Astrocyte (in vitro differentiated cells and primary cell): ENCODE measurements at regions not wholly inside any gene's neighbourhood (a gene's known extent, or its start where the extent isn't known, plus 50 kb on each side); places are given as distances from the start of the nearest gene placed in this dataset.

ENCODE experiments used
- DNase-seq: peaks from one replicate; pipeline ENCODE4 v3.0.0-alpha.2; 2010; ENCODE audit warnings: low read depth
- FAIRE-seq: peaks from 2 replicates; lab custom pipeline; 2011; peaks lifted over from hg19 to GRCh38; lab: Jason Lieb, UNC
- H2AFZ ChIP-seq: 2 replicates; pipeline ENCODE4 v1.6.0; 2012; ENCODE audit warnings: low read depth, low read length, inconsistent platforms
- H3K27ac ChIP-seq: 2 replicates; pipeline ENCODE4 v1.5.1; 2011; ENCODE audit warnings: low read depth, low read length, inconsistent platforms
- H3K27me3 ChIP-seq: 2 replicates; pipeline ENCODE4 v1.6.0; 2011; ENCODE audit warnings: low read length, inconsistent platforms; ENCODE audit not compliant: insufficient read depth
- H3K36me3 ChIP-seq: 2 replicates; pipeline ENCODE4 v1.5.1; 2011; ENCODE audit warnings: low read length, inconsistent platforms; ENCODE audit not compliant: insufficient read depth
- H3K4me1 ChIP-seq: 2 replicates; pipeline ENCODE4 v1.5.1; 2011; ENCODE audit warnings: low read length, inconsistent platforms; ENCODE audit not compliant: insufficient read depth
- H3K4me2 ChIP-seq: 2 replicates; pipeline ENCODE4 v1.6.0; 2012; ENCODE audit warnings: low read length, inconsistent platforms
- H3K4me3 ChIP-seq: 2 replicates; pipeline ENCODE4 v1.5.1; 2011; ENCODE audit warnings: low read depth, mild to moderate bottlenecking, low read length, inconsistent platforms; ENCODE audit not compliant: insufficient read depth
- H3K79me2 ChIP-seq: 2 replicates; pipeline ENCODE4 v1.6.0; 2012; ENCODE audit warnings: mild to moderate bottlenecking, low read length, inconsistent platforms; ENCODE audit not compliant: insufficient read depth
- H3K9ac ChIP-seq: 2 replicates; pipeline ENCODE4 v1.6.0; 2012; ENCODE audit warnings: mild to moderate bottlenecking, low read length, inconsistent platforms
- H3K9me3 ChIP-seq: 2 replicates; pipeline ENCODE4 v1.5.1; 2012; ENCODE audit warnings: low read depth, mild to moderate bottlenecking, low read length, inconsistent platforms; ENCODE audit not compliant: insufficient read depth
- H4K20me1 ChIP-seq: 2 replicates; pipeline ENCODE4 v1.6.0; 2012; ENCODE audit warnings: low read length, inconsistent platforms; ENCODE audit not compliant: insufficient read depth
- H3K27ac Mint-ChIP-seq: one replicate; pipeline ENCODE4 v1.8.0; 2021; ENCODE audit warnings: mild to moderate bottlenecking, mixed read lengths; ENCODE audit not compliant: unreplicated experiment
- H3K27me3 Mint-ChIP-seq: one replicate; pipeline ENCODE4 v1.8.0; 2021; ENCODE audit warnings: low read depth, mixed read lengths; ENCODE audit not compliant: unreplicated experiment
- H3K36me3 Mint-ChIP-seq: one replicate; pipeline ENCODE4 v1.8.0; 2021; ENCODE audit warnings: low read depth, mixed read lengths; ENCODE audit not compliant: unreplicated experiment
- H3K4me1 Mint-ChIP-seq: one replicate; pipeline ENCODE4 v1.8.0; 2021; ENCODE audit warnings: low read depth, mixed read lengths; ENCODE audit not compliant: unreplicated experiment
- H3K4me3 Mint-ChIP-seq: one replicate; pipeline ENCODE4 v1.8.0; 2021; ENCODE audit warnings: mild to moderate bottlenecking, moderate library complexity, mixed read lengths; ENCODE audit not compliant: unreplicated experiment
- H3K9me3 Mint-ChIP-seq: one replicate; pipeline ENCODE4 v1.8.0; 2021; ENCODE audit warnings: mild to moderate bottlenecking, mixed read lengths; ENCODE audit not compliant: unreplicated experiment
- EZH2 ChIP-seq: IDR thresholded peaks from 2 replicates; pipeline ENCODE4 v1.6.1; 2012; ENCODE audit warnings: mild to moderate bottlenecking, low read length, inconsistent platforms; ENCODE audit not compliant: insufficient read depth
- TF ChIP-seq, protein P1 (sequence below): IDR thresholded peaks from 2 replicates; pipeline ENCODE4 v1.5.1; 2011; ENCODE audit warnings: low read depth, mild to moderate bottlenecking, inconsistent platforms, low read length, moderate library complexity; ENCODE audit not compliant: insufficient read depth

DNA sequence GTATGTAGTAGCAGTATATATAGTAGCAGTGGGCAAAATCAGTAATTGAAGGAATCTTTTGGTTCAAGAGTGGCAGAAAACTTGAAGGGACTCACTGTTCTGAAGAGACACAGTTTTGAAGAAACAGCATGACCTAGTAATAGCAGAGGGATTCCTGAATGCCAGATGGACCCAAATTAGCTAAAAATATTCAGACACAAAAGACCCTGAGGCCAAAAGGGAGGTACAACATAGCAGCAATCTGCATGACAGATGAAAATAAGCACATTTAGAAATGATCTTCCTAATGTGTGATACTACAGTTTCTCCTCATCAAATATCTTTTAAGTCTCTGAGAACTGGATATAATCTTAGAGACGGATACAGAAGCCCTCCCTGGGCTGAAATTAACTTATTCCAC lies 536.6 kb downstream of the PPARGC1A start:
- H3K9me3 Mint-ChIP-seq: no peaks in the 10 kb centered on the region
- no peak for FAIRE-seq
- no peaks in the 10 kb centered on the region for H3K4me1 ChIP-seq

DNA sequence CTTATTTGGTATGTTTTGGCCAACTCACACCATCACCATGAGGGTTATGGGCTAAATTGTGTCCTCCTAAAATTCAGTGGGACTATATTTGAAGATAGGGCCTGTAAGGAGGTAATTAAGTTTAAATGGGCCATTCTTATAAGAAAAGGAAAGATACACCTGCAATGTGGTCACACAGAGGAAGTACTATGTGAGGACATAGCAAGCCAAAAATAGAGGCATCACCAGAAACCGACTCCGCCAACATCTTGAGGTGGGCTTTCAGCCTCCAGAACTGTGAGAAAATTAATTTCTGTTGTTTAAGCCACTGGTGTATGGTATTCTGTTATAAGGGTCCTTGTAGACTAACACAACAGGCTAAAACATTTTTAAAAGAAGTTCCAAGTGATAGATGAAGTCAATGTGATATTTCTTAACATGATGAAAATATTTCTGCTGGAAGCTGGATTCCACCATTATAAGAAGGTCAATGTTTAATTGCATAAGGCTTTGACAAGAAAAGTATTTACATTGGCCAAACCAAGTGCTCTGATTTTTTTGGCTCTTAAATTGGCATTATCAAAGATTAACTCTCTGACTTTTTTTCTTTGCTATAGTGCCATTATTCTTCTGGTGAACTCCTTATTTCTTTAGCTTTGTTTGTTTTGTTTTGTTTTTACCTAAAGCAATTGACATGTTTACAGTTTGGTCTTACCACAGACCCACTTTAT lies 540.9 kb downstream of the PPARGC1A start:
- no peaks in the 10 kb centered on the region for H3K4me1 Mint-ChIP-seq
- H4K20me1 ChIP-seq: no peaks in the 10 kb centered on the region
- TF ChIP-seq, protein P1, sequence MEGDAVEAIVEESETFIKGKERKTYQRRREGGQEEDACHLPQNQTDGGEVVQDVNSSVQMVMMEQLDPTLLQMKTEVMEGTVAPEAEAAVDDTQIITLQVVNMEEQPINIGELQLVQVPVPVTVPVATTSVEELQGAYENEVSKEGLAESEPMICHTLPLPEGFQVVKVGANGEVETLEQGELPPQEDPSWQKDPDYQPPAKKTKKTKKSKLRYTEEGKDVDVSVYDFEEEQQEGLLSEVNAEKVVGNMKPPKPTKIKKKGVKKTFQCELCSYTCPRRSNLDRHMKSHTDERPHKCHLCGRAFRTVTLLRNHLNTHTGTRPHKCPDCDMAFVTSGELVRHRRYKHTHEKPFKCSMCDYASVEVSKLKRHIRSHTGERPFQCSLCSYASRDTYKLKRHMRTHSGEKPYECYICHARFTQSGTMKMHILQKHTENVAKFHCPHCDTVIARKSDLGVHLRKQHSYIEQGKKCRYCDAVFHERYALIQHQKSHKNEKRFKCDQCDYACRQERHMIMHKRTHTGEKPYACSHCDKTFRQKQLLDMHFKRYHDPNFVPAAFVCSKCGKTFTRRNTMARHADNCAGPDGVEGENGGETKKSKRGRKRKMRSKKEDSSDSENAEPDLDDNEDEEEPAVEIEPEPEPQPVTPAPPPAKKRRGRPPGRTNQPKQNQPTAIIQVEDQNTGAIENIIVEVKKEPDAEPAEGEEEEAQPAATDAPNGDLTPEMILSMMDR: no peak
- no peak for TF ChIP-seq EZH2
- FAIRE-seq (no peak), DNase-seq (no peak)
- H3K9me3 Mint-ChIP-seq: no peaks in the 10 kb centered on the region
- no peaks in the 10 kb centered on the region for H3K36me3 Mint-ChIP-seq
- no peak overlapping the region for H3K4me3 Mint-ChIP-seq
- no peaks in the 10 kb centered on the region for H3K27me3 ChIP-seq
- H3K27ac Mint-ChIP-seq: no peak overlapping the region
- H3K4me3 ChIP-seq: no peak overlapping the region
- H3K9me3 ChIP-seq: no peaks in the 10 kb centered on the region
- H3K36me3 ChIP-seq: no peaks in the 10 kb centered on the region
- no peaks in the 10 kb centered on the region for H3K4me1 ChIP-seq
- H3K4me2 ChIP-seq: no peak overlapping the region
- H3K27ac ChIP-seq: no peak overlapping the region
- no peak overlapping the region for H3K9ac ChIP-seq
- no peak overlapping the region for H2AFZ ChIP-seq
- no peaks in the 10 kb centered on the region for H3K79me2 ChIP-seq
- H3K27me3 Mint-ChIP-seq: no peaks in the 10 kb centered on the region

More for the DNA sequence above, 536.6 kb downstream of the PPARGC1A start:
- H3K36me3 Mint-ChIP-seq: no peaks in the 10 kb centered on the region
- no peak for DNase-seq
- no peaks in the 10 kb centered on the region for H3K9me3 ChIP-seq
- no peak overlapping the region for H3K9ac ChIP-seq
- H3K27me3 Mint-ChIP-seq: no peaks in the 10 kb centered on the region
- no peak overlapping the region for H3K27ac Mint-ChIP-seq
- no peaks in the 10 kb centered on the region for H3K27me3 ChIP-seq
- H3K36me3 ChIP-seq: no peaks in the 10 kb centered on the region
- no peaks in the 10 kb centered on the region for H3K4me1 Mint-ChIP-seq
- H3K79me2 ChIP-seq: no peaks in the 10 kb centered on the region
- H4K20me1 ChIP-seq: no peaks in the 10 kb centered on the region
- no peak overlapping the region for H3K27ac ChIP-seq
- H2AFZ ChIP-seq: no peak overlapping the region
- no peak overlapping the region for H3K4me2 ChIP-seq
- no peak overlapping the region for H3K4me3 ChIP-seq
- H3K4me3 Mint-ChIP-seq: no peak overlapping the region
- no peak for TF ChIP-seq EZH2
- TF ChIP-seq, protein P1: no peak

DNA sequence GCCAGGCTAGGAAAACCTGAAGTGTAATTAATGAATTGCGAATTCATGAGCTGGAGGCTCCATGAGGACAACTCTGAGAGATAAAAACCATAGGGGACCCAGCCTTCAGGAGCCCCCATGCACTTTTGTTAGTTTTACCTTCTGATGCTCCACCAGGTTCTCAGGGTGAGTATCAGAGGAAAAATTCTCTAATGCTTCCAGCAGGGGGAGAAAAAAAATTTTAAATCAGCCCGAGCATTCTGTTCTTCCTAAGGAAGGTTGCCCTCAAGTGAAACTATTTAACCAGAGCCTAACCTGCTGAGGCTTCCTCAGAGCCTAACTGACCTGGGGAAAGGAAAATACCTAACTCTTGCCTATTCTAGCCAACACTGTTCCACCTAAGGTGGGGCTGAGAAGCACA lies 552.6 kb downstream of the PPARGC1A start:
- Mint-ChIP-seq H3K9me3 (no peaks in the 10 kb centered on the region), H3K27ac (no peak overlapping the region), H3K27me3 (no peaks in the 10 kb centered on the region), H3K4me3 (no peak overlapping the region), H3K36me3 (no peaks in the 10 kb centered on the region), H3K4me1 (peaks cover 19% of the 10 kb centered on the region)
- H3K27me3 ChIP-seq: no peaks in the 10 kb centered on the region
- no peak overlapping the region for H3K4me2 ChIP-seq
- FAIRE-seq: no peak
- peaks cover 24% of the 10 kb centered on the region for H3K4me1 ChIP-seq
- H2AFZ ChIP-seq: no peak overlapping the region
- H3K79me2 ChIP-seq: no peaks in the 10 kb centered on the region
- no peaks in the 10 kb centered on the region for H4K20me1 ChIP-seq
- H3K27ac ChIP-seq: no peak overlapping the region
- TF ChIP-seq, protein P1: no peak
- no peak for TF ChIP-seq EZH2
- H3K36me3 ChIP-seq: no peaks in the 10 kb centered on the region
- H3K9ac ChIP-seq: no peak overlapping the region
- no peak overlapping the region for H3K4me3 ChIP-seq
- H3K9me3 ChIP-seq: no peaks in the 10 kb centered on the region
- no peak for DNase-seq
